ENCODE measurements at regions not wholly inside any gene's neighbourhood (a gene's known extent, or its start where the extent isn't known, plus 50 kb on each side); places are given as distances from the start of the nearest gene placed in this dataset.

- TF ChIP-seq ZBTB33 (CRISPR knock-in tag; IDR thresholded peaks at IDR 0.05) (no peak), JUNB (CRISPR knock-in tag; IDR thresholded peaks at IDR 0.05; ENCODE audit: borderline replicate concordance) (peak; percentile 28; the same call in 1 of the 2 replicates), ZBTB7B (CRISPR knock-in tag; IDR thresholded peaks at IDR 0.05) (peak; percentile 97), ZGPAT (CRISPR knock-in tag; IDR thresholded peaks at IDR 0.05) (peak; percentile 93), MTF2 (CRISPR knock-in tag; IDR thresholded peaks at IDR 0.05; ENCODE audit: borderline replicate concordance) (peak; percentile 99; the same call in 1 of the 2 replicates), HCFC1 (IDR thresholded peaks at IDR 0.05; ENCODE audit: low read depth, low read length) (peak; percentile 19; the same call in 1 of the 2 replicates), RFX5 (IDR thresholded peaks at IDR 0.05; ENCODE audit: low read depth, low read length) (no peak), ZNF770 (CRISPR knock-in tag; IDR thresholded peaks at IDR 0.05) (no peak), PBX3 (CRISPR knock-in tag; IDR thresholded peaks at IDR 0.05; ENCODE audit: borderline replicate concordance) (no peak), YEATS4 (CRISPR knock-in tag; IDR thresholded peaks at IDR 0.05; ENCODE audit: borderline replicate concordance) (peak; percentile 96), ZNF724P (CRISPR knock-in tag; IDR thresholded peaks at IDR 0.05; ENCODE audit: borderline replicate concordance) (peak; percentile 85), CC2D1A (CRISPR knock-in tag; IDR thresholded peaks at IDR 0.05) (0 out of 2 replicates have a peak, but pooled peaks have one; percentile 14), ETV5 (CRISPR knock-in tag; IDR thresholded peaks at IDR 0.05; ENCODE audit: borderline replicate concordance) (peak; percentile 94), ZMYM3 (CRISPR knock-in tag; IDR thresholded peaks at IDR 0.05) (peak; percentile 89), ZNF710 (CRISPR knock-in tag; IDR thresholded peaks at IDR 0.05; ENCODE audit: borderline replicate concordance) (peak; percentile 98), ZNF547 (CRISPR knock-in tag; IDR thresholded peaks at IDR 0.05) (peak; percentile 95), MXI1 (IDR thresholded peaks at IDR 0.05; ENCODE audit: borderline replicate concordance, low read depth, low read length) (no peak), HDAC2 (CRISPR knock-in tag; IDR thresholded peaks at IDR 0.05) (peak; percentile 87), ESRRA (CRISPR knock-in tag; IDR thresholded peaks at IDR 0.05; ENCODE audit: low read depth) (peak; percentile 91), ZFX (CRISPR knock-in tag; IDR thresholded peaks at IDR 0.05; ENCODE audit: low read depth) (peak; percentile 98), POGZ (CRISPR knock-in tag; IDR thresholded peaks at IDR 0.05) (peak; percentile 100)
These were observed 330.6 kb upstream of the FBXO33 start (continued) for GRCh38 chr14:39762576-39763401.

Measured in HepG2 (cell line).